Cerebellar cortex (tissue), 1 donor: ENCODE measurements at regions not wholly inside any gene's neighbourhood (a gene's known extent, or its start where the extent isn't known, plus 50 kb on each side); places are given as distances from the start of the nearest gene placed in this dataset.

Source experiments
- DNase-seq: peaks from one replicate; pipeline ENCODE4 v3.0.0-alpha.2; 2015; ENCODE audit warnings: low spot score

GRCh38 chr18:78071166-78071710 lies 821.6 kb downstream of the GALR1 start:
- DNase-seq: no peak

- DNase-seq: no peak
These were observed 822.1 kb downstream of the GALR1 start for GRCh38 chr18:78071776-78072175.

GRCh38 chr18:78072375-78072774 lies 822.7 kb downstream of the GALR1 start:
- no peak for DNase-seq

- DNase-seq: peak; percentile 5
These were observed 823.6 kb downstream of the GALR1 start for GRCh38 chr18:78073275-78073674.

GRCh38 chr18:78074400-78075020 lies 824.9 kb downstream of the GALR1 start:
- DNase-seq: no peak

GRCh38 chr18:78080081-78080480 lies 830.4 kb downstream of the GALR1 start:
- DNase-seq: no peak

GRCh38 chr18:78080761-78081160 lies 831.1 kb downstream of the GALR1 start:
- DNase-seq: no peak

- no peak for DNase-seq
These were observed 833.2 kb downstream of the GALR1 start for GRCh38 chr18:78082816-78083215.

GRCh38 chr18:78085241-78086185 lies 835.9 kb downstream of the GALR1 start:
- DNase-seq: no peak

- no peak for DNase-seq
These were observed 837.3 kb downstream of the GALR1 start for GRCh38 chr18:78086931-78087330.

- no peak for DNase-seq
These were observed 837.7 kb downstream of the GALR1 start for GRCh38 chr18:78087338-78087737.

GRCh38 chr18:78090584-78090983 lies 840.9 kb downstream of the GALR1 start:
- DNase-seq: no peak

GRCh38 chr18:78092901-78093300 lies 843.3 kb downstream of the GALR1 start:
- no peak for DNase-seq

GRCh38 chr18:78099979-78100588 lies 850.4 kb downstream of the GALR1 start:
- no peak for DNase-seq

GRCh38 chr18:78101091-78101490 lies 851.4 kb downstream of the GALR1 start:
- DNase-seq: no peak

- no peak for DNase-seq
These were observed 852.5 kb downstream of the GALR1 start for GRCh38 chr18:78102135-78102534.

GRCh38 chr18:78105611-78106010 lies 856.0 kb downstream of the GALR1 start:
- no peak for DNase-seq

- DNase-seq: no peak
These were observed 857.3 kb downstream of the GALR1 start for GRCh38 chr18:78106946-78107345.

GRCh38 chr18:78107363-78107762 lies 857.7 kb downstream of the GALR1 start:
- DNase-seq: no peak

GRCh38 chr18:78108554-78108953 lies 858.9 kb downstream of the GALR1 start:
- no peak for DNase-seq

GRCh38 chr18:78113136-78113939 lies 863.7 kb downstream of the GALR1 start:
- no peak for DNase-seq

- DNase-seq: no peak
These were observed 864.2 kb downstream of the GALR1 start for GRCh38 chr18:78113940-78114251.
